IMR-90 (cell line): ENCODE measurements at regions not wholly inside any gene's neighbourhood (a gene's known extent, or its start where the extent isn't known, plus 50 kb on each side); places are given as distances from the start of the nearest gene placed in this dataset.

Experiments
- ATAC-seq: fragments of 200-7000 bp; cut with Tn5 transposase; 2 replicates; pipeline ENCODE4 v1.9.1; 2020; ENCODE audit warnings: low read depth, mild to moderate bottlenecking, moderate library complexity
- BruUV-seq: library from RNA; stranded (reverse); fragments of 400-500 nt; replicated peaks from 2 replicates; lab custom pipeline; 2021; lab: Mats Ljungman, UMichigan
- CTCF ChIA-PET: fragments of 300-600 bp; formaldehyde crosslinking; extraction: SDS; loops from one replicate; lab custom pipeline; 2021; ENCODE audit warnings: antibody characterized with exemption; lab: Yijun Ruan, JAX
- POLR2A ChIA-PET: fragments of 300-600 bp; sonication (Branson Sonifier 250); formaldehyde crosslinking; loops from one replicate; lab custom pipeline; 2022; ENCODE audit warnings: antibody characterized with exemption; ENCODE audit not compliant: unreplicated experiment; lab: Charles Lee
- DNase-seq: peaks from one replicate; pipeline ENCODE4 v3.0.0; 2013
- H2AFZ ChIP-seq: replicated peaks from 2 replicates; pipeline ENCODE3; 2013; ENCODE audit warnings: low read length, mild to moderate bottlenecking; ENCODE audit not compliant: poor library complexity
- H2AK5ac ChIP-seq: 2 replicates; pipeline ENCODE4 v1.6.1; 2013; ENCODE audit warnings: low read depth, low read length, inconsistent platforms
- H2AK9ac ChIP-seq: replicated peaks from 2 replicates; pipeline ENCODE3; 2013; ENCODE audit warnings: mild to moderate bottlenecking, low read depth, low read length, moderate library complexity; ENCODE audit not compliant: poor library complexity
- H2BK120ac ChIP-seq: 2 replicates; pipeline ENCODE4 v1.6.1; 2013; ENCODE audit warnings: low read depth, low read length, inconsistent platforms
- H2BK15ac ChIP-seq: 3 replicates; pipeline ENCODE4 v1.6.1; 2013; ENCODE audit warnings: low read depth, low read length, inconsistent platforms
- H2BK20ac ChIP-seq: 2 replicates; pipeline ENCODE4 v1.6.1; 2013; ENCODE audit warnings: low read depth, mild to moderate bottlenecking, inconsistent platforms, low read length, moderate library complexity
- H2BK5ac ChIP-seq: 2 replicates; pipeline ENCODE4 v1.6.1; 2013; ENCODE audit warnings: mild to moderate bottlenecking, low read depth, low read length, inconsistent platforms; ENCODE audit not compliant: poor library complexity, severe bottlenecking
- H3K14ac ChIP-seq: replicated peaks from 2 replicates; pipeline ENCODE4 v1.6.1; 2013; ENCODE audit warnings: low read depth, low read length, inconsistent platforms
- H3K18ac ChIP-seq: 2 replicates; pipeline ENCODE4 v1.6.1; 2013; ENCODE audit warnings: low read depth, low read length, control low read depth
- H3K23ac ChIP-seq: 2 replicates; pipeline ENCODE4 v1.6.1; 2013; ENCODE audit warnings: low read depth, low read length, inconsistent platforms
- H3K27ac ChIP-seq: 2 replicates; pipeline ENCODE4 v1.5.1; 2013; ENCODE audit warnings: mild to moderate bottlenecking, control low read depth, low read length; ENCODE audit not compliant: insufficient read depth
- H3K27me3 ChIP-seq: 2 replicates; pipeline ENCODE4 v1.6.1; 2013; ENCODE audit warnings: low read length; ENCODE audit not compliant: control insufficient read depth, insufficient read depth
- H3K36me3 ChIP-seq: 2 replicates; pipeline ENCODE4 v1.6.1; 2013; ENCODE audit warnings: low read length, mixed read lengths; ENCODE audit not compliant: control insufficient read depth, insufficient read depth
- H3K4ac ChIP-seq: 2 replicates; pipeline ENCODE4 v1.6.1; 2013; ENCODE audit warnings: low read depth, low read length, inconsistent platforms
- H3K4me1 ChIP-seq: 2 replicates; pipeline ENCODE4 v1.6.1; 2013; ENCODE audit warnings: low read length, mixed read lengths; ENCODE audit not compliant: control insufficient read depth, insufficient read depth
- H3K4me2 ChIP-seq: 2 replicates; pipeline ENCODE4 v1.6.1; 2013; ENCODE audit warnings: low read depth, mild to moderate bottlenecking, control low read depth, low read length, moderate library complexity
- H3K4me3 ChIP-seq: 2 replicates; pipeline ENCODE4 v1.5.1; 2013; ENCODE audit warnings: low read depth, mild to moderate bottlenecking, control low read depth, low read length, moderate library complexity; ENCODE audit not compliant: insufficient read depth
- H3K56ac ChIP-seq: 2 replicates; pipeline ENCODE4 v1.6.1; 2013; ENCODE audit warnings: low read length, inconsistent platforms; ENCODE audit not compliant: insufficient read depth; ENCODE audit errors: extremely low read depth
- H3K79me1 ChIP-seq, 2 experiments: 2 replicates each; pipeline ENCODE4 v1.6.1; 2013; ENCODE audit warnings: low read length in 2 of 2, inconsistent platforms in 1 of 2, low read depth in 1 of 2
- H3K9ac ChIP-seq: 2 replicates; pipeline ENCODE4 v1.6.1; 2013; ENCODE audit warnings: low read depth, low read length, control low read depth
- H3K9me1 ChIP-seq: 2 replicates; pipeline ENCODE4 v1.6.1; 2013; ENCODE audit warnings: low read length, inconsistent platforms; ENCODE audit not compliant: insufficient read depth
- H3K9me3 ChIP-seq: 2 replicates; pipeline ENCODE4 v1.6.1; 2013; ENCODE audit warnings: low read length; ENCODE audit not compliant: control insufficient read depth, insufficient read depth
- H4K20me1 ChIP-seq: 2 replicates; pipeline ENCODE4 v1.6.1; 2013; ENCODE audit warnings: low read length, inconsistent platforms; ENCODE audit not compliant: insufficient read depth
- H4K5ac ChIP-seq: 2 replicates; pipeline ENCODE4 v1.6.1; 2013; ENCODE audit warnings: mild to moderate bottlenecking, low read depth, low read length, control low read depth
- H4K8ac ChIP-seq, 2 experiments: 2 replicates each; pipeline ENCODE4 v1.6.1; 2013; ENCODE audit warnings: low read depth in 2 of 2, low read length in 2 of 2, control low read depth in 1 of 2, inconsistent platforms in 1 of 2
- H4K91ac ChIP-seq: 2 replicates; pipeline ENCODE4 v1.6.1; 2013; ENCODE audit warnings: low read depth, low read length, inconsistent platforms; ENCODE audit not compliant: insufficient read depth
- MXI1 ChIP-seq: IDR thresholded peaks from 2 replicates; pipeline ENCODE4 v1.6.1; 2012; ENCODE audit warnings: low read depth, mild to moderate bottlenecking, low read length, moderate library complexity, borderline replicate concordance
- NFE2L2 ChIP-seq: fragments of 150-350 bp; IDR thresholded peaks from 2 replicates; pipeline ENCODE4 v1.6.1; 2016; ENCODE audit warnings: low read depth, mild to moderate bottlenecking, low read length
- RAD21 ChIP-seq: IDR thresholded peaks from 2 replicates; pipeline ENCODE4 v1.6.1; 2012; ENCODE audit warnings: low read length, improper control_type of control experiment
- WGBS, 2 experiments: methylation state at CpG; one replicate each; pipeline versions ENCODE4 v1.1.5 to v1.1.7; 2013; ENCODE audit warnings: missing lambda C conversion rate in 2 of 2; ENCODE audit not compliant: insufficient read length in 1 of 2; ENCODE audit errors: extremely low coverage in 2 of 2; 5-methylcytosine and 5-hydroxymethylcytosine counted together
- dilution Hi-C: fragments of 300-500 bp; cut with HindIII; formaldehyde crosslinking; loops from one replicate; pipeline ENCODE4 v1.14.3; 2018; ENCODE audit warnings: low sequenced_read_pairs; ENCODE audit not compliant: unreplicated experiment
- in situ Hi-C: fragments of 300-500 bp; cut with MboI; formaldehyde crosslinking; loops from 3 replicates; pipeline ENCODE4 v1.14.3; 2019; ENCODE audit warnings: low sequenced_read_pairs, inconsistent platforms, mixed read lengths
- intact Hi-C: fragments of 100-400 bp; cut with micrococcal nuclease; formaldehyde crosslinking; loops from 2 replicates; pipeline ENCODE4 v1.10.0; 2022

DNA sequence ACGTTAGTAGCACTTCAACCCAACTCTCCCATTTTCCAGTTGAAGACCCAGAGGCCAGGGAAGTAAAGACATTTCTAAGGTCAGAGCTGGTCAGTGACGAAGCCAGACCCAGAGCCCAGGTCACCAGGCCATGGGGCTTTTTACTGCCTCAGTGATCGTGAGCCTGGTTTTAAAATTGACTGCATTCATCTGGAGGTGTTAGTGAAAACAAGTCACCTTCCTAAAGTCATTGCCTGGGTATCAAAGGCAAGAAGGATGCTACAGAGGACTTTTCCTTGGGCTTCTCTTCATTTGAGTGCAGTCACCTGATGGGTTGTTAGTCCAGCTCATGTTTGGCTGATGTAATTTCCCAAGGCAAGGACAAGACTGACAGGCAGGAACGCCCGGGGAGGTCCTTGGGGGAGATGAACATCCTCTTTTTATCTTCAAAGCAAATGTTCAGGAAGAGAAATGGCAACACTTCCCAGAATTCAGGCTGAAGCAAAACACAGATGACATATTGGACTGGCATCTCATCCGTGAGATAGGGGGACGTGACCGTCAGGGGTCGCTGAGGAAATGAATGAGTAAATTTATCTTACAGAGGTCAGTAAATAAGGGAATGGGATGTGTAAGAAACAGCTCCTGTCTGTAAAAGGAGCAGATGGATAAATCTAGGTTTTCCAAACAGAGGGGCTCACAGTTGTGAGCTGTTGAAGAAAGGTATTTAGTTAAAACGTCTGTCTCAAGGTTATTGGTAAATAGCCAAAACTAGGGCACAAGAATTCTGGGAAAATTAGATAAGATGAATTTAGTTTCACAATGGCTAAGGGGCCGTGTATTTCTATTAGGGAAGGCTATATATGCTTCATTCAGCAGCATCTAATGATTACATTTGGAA lies 201.2 kb downstream of the OPA1 start (continued):
- TF ChIP-seq NFE2L2, result no peak

DNA sequence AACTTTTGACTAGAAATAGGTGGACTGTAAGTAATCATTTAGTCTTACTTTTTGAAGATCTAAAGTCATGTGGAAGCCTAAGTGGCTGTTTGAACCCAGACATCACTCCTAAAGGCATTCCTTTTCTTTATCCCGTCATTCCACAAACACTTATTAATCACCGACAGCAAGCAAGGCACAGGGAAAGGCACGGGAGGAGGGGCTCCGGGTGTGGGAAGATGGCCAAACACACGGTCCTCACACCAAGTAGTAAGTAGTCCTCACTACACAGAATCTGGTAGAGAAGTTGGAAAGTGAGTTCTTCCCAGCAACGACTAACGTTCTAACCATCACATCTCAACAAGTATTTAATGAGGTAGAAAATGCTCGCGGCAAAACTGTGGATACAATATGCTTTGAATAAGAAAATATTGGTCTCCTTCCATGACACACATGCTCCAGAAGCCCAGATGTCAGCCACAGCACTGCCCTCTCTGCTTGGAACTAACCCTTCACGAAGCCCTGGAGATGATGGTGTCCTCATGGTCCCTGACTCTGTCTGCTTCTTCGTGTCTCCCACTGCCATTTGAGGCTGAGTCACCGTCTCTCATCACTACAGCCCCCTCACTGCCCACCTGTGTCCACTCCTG lies 202.2 kb downstream of the OPA1 start:
- peaks cover 36% of the 10 kb centered on the region for H3K27me3 ChIP-seq
- intact Hi-C loops, result no loop called here
- H2BK15ac ChIP-seq, result no peak overlapping the region
- no peak overlapping the region for H3K4ac ChIP-seq
- no peak for TF ChIP-seq NFE2L2
- TF ChIP-seq MXI1, result no peak
- no peak for TF ChIP-seq RAD21
- H4K8ac ChIP-seq, result no peak overlapping the region
- H3K9me3 ChIP-seq, result no peaks in the 10 kb centered on the region
- no peak overlapping the region for H3K9ac ChIP-seq
- WGBS, 2 experiments, result 90% methylated on average over 2 of the region's 12 CpGs; no CpG with 5 or more reads in 1 of the 2 experiments
- no peak overlapping the region for H3K18ac ChIP-seq
- no peak overlapping the region for H2BK5ac ChIP-seq
- no peaks in the 10 kb centered on the region for H3K36me3 ChIP-seq
- H4K20me1 ChIP-seq, result no peaks in the 10 kb centered on the region
- POLR2A ChIA-PET, result no interaction called here
- CTCF ChIA-PET, result no interaction called here
- no peaks in the 10 kb centered on the region for H3K79me1 ChIP-seq
- H2BK20ac ChIP-seq, result no peak overlapping the region
- no peak overlapping the region for H3K4me3 ChIP-seq
- in situ Hi-C loops, result no loop called here
- H4K91ac ChIP-seq, result no peak overlapping the region
- dilution Hi-C loops, result no loop called here
- DNase-seq (no peak), ATAC-seq (no peak)
- no peak overlapping the region for H2AFZ ChIP-seq
- no peak overlapping the region for H3K14ac ChIP-seq
- H3K4me2 ChIP-seq, result no peak overlapping the region
- no peak overlapping the region for H3K27ac ChIP-seq
- no peak overlapping the region for H2AK9ac ChIP-seq
- H4K5ac ChIP-seq, result no peak overlapping the region
- H2AK5ac ChIP-seq, result no peak overlapping the region
- no peak overlapping the region for H3K23ac ChIP-seq
- no peaks in the 10 kb centered on the region for H3K4me1 ChIP-seq
- BruUV-seq, result no TSS peak
- H2BK120ac ChIP-seq, result no peak overlapping the region
- H3K9me1 ChIP-seq, result no peaks in the 10 kb centered on the region
- H3K56ac ChIP-seq, result no peak overlapping the region
